ENCODE measurements at regions not wholly inside any gene's neighbourhood (a gene's known extent, or its start where the extent isn't known, plus 50 kb on each side); places are given as distances from the start of the nearest gene placed in this dataset.
"Not testable (repeated sequence)": the region's sequence is repeated elsewhere in the genome, so short reads cannot be mapped to it uniquely, and the experiment has no call there.

DNA sequence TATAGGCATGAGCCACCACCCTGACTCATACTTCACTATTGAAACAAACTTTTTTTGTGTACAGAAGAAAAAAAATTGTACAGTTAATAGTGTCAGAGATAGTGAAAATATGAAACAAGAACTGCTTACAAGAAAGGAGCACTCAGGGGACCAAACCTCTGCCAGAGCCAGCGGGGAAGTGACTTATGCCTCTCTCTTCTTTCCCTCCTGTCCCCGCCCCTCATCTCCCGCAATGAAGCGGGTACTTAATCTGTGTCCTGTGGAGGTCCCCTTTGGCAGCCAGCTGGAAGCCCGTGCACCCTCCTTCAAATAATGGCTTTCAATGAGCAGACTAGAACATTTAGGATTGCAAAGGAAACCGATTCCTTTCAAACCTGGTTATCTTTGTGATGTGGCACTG, 51.5 kb downstream of the PPIAL4A start:
- not testable (repeated sequence) for H3K27ac ChIP-seq (ENCODE audit: low read length); H3K4me1 ChIP-seq (ENCODE audit: control insufficient read depth in 1 of 2, insufficient read depth in 2 of 2, low read length in 2 of 2); H3K36me3 ChIP-seq (ENCODE audit: control insufficient read depth in 1 of 2, insufficient read depth in 2 of 2, low read length in 2 of 2); H3K9me3 ChIP-seq (ENCODE audit: control insufficient read depth in 1 of 2, low read length in 2 of 2); H3K4me3 ChIP-seq (ENCODE audit: low read depth in 1 of 2, low read length in 2 of 2); H3K27me3 ChIP-seq (ENCODE audit: low read depth, low read length)

DNA sequence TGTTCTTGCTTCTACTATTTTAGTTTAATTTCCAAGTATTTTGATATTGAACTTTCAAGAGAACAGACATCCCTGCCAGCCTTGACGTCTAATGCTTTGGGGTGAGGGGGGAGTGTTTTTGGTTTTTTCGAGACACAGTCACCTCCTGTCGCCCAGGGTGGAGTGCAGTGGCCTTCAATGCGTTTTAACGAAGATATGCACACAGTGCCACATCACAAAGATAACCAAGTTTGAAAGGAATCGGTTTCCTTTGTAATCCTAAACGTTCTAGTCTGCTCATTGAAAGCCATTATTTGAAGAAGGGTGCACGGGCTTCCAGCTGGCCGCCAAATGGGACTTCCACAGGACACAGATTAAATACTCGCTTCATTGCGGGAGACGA, 52.3 kb downstream of the PPIAL4A start:
- H3K27me3 ChIP-seq (ENCODE audit: low read depth, low read length); H3K36me3 ChIP-seq (ENCODE audit: control insufficient read depth in 1 of 2, insufficient read depth in 2 of 2, low read length in 2 of 2); H3K27ac ChIP-seq (ENCODE audit: low read length); H3K4me1 ChIP-seq (ENCODE audit: control insufficient read depth in 1 of 2, insufficient read depth in 2 of 2, low read length in 2 of 2); H3K9me3 ChIP-seq (ENCODE audit: control insufficient read depth in 1 of 2, low read length in 2 of 2): not testable (repeated sequence)
- H3K4me3 ChIP-seq (ENCODE audit: low read depth in 1 of 2, low read length in 2 of 2) = peak overlapping the region; percentile 44 to 54

DNA sequence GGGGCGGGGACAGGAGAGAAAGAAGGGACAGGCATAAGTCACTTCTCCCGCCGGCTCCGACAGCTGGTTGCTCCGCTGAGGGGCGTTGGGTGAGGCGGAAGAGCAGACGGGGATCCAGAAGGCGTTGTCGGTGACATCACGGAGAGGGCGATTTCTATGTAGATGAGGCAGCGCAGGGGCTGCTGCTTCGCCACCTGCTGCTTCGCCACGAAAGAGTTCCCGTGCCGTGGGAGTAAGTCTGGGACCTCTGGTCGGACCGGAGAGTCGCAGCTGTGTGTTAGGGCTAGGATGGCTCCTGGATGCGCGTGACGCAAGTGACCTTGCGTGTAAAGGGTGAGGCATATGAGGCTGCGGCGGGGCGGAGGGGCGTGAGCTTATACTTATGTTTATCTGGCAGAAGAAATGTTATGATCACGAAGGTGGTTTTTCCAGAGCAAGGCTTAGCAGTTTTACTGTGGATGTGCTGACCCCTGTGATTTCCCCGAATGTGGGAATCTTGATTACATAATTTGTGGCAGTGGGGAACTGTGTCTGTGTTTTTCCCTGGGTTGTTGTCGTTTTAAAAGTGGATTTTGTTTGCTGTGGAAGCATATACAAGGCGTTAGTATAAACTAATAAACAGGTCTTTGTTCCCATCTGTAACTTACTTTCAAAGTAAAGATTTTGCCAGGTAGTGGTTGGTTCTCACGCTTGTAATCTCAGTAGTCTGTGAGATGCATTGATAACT, 52.8 kb downstream of the PPIAL4A start:
- not testable (repeated sequence) for H3K27me3 ChIP-seq (ENCODE audit: low read depth, low read length); H3K4me1 ChIP-seq (ENCODE audit: control insufficient read depth in 1 of 2, insufficient read depth in 2 of 2, low read length in 2 of 2); H3K36me3 ChIP-seq (ENCODE audit: control insufficient read depth in 1 of 2, insufficient read depth in 2 of 2, low read length in 2 of 2); H3K9me3 ChIP-seq (ENCODE audit: control insufficient read depth in 1 of 2, low read length in 2 of 2); H3K27ac ChIP-seq (ENCODE audit: low read length)
- H3K4me3 ChIP-seq (ENCODE audit: low read depth in 1 of 2, low read length in 2 of 2) = peak overlapping the region; percentile 44 to 54

DNA sequence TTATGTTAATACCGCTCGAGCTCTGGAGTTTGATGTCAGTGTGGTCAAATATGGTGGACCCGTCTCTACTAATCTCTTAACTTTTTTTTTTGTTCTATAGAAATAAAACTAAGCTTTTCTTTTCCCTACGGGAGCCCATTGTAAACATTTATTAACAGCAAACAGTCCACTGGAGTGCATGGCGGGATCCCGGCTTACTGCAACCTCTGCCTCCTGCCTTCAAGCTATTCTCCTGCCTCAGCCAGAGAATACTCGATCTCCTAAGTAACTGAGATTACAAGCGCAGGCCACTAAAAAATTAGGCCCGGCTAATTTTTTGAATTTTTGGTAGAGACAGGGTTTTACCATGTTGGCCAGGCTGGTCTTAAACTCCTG, 53.4 kb downstream of the PPIAL4A start:
- H3K4me1 ChIP-seq (ENCODE audit: control insufficient read depth in 1 of 2, insufficient read depth in 2 of 2, low read length in 2 of 2); H3K4me3 ChIP-seq (ENCODE audit: low read depth in 1 of 2, low read length in 2 of 2); H3K9me3 ChIP-seq (ENCODE audit: control insufficient read depth in 1 of 2, low read length in 2 of 2); H3K27me3 ChIP-seq (ENCODE audit: low read depth, low read length); H3K36me3 ChIP-seq (ENCODE audit: control insufficient read depth in 1 of 2, insufficient read depth in 2 of 2, low read length in 2 of 2); H3K27ac ChIP-seq (ENCODE audit: low read length): not testable (repeated sequence)

DNA sequence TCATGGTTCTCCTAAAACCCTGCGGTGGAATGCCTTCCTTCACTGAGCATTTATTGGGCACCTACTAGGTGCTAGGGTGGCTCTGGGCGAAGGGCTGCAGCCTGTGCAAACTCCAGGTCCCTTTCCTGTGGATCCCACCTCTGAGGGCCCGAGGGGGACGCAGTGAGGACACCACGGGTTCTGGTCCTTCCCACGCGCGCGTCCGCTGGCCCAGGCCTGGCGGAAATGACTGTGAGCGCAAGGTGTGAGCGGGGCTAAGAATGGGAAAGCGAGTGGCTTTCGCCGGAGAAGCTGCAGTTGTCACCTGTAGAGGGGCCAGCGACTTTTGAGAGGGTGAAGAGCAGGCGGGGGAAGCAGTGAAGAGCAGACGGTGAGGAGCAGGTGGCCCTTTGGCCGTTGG, 55.1 kb downstream of the PPIAL4A start:
- not testable (repeated sequence) for H3K4me1 ChIP-seq (ENCODE audit: control insufficient read depth in 1 of 2, insufficient read depth in 2 of 2, low read length in 2 of 2); H3K36me3 ChIP-seq (ENCODE audit: control insufficient read depth in 1 of 2, insufficient read depth in 2 of 2, low read length in 2 of 2); H3K9me3 ChIP-seq (ENCODE audit: control insufficient read depth in 1 of 2, low read length in 2 of 2); H3K27me3 ChIP-seq (ENCODE audit: low read depth, low read length); H3K27ac ChIP-seq (ENCODE audit: low read length); H3K4me3 ChIP-seq (ENCODE audit: low read depth in 1 of 2, low read length in 2 of 2)

DNA sequence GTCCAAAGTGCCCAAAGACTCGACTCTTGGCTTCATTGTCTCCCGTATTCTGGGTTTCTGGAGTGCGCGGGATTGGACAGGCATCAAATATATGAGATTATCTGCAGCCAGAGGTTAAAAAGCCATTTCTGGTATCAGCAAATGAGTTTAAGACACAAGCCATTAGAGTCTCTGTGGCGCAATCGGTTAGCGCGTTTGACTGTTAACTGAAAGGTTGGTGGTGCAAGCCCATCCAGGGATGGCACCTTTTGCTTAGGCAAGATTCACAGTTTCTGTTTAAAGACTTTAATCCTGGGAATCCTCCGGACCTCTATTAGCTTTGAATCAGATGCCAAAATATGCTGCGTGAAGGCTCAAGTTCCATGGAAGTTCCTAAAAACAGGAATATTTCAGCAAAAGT, 55.6 kb downstream of the PPIAL4A start:
- H3K27ac ChIP-seq (ENCODE audit: low read length); H3K4me1 ChIP-seq (ENCODE audit: control insufficient read depth in 1 of 2, insufficient read depth in 2 of 2, low read length in 2 of 2): not testable (repeated sequence)

DNA sequence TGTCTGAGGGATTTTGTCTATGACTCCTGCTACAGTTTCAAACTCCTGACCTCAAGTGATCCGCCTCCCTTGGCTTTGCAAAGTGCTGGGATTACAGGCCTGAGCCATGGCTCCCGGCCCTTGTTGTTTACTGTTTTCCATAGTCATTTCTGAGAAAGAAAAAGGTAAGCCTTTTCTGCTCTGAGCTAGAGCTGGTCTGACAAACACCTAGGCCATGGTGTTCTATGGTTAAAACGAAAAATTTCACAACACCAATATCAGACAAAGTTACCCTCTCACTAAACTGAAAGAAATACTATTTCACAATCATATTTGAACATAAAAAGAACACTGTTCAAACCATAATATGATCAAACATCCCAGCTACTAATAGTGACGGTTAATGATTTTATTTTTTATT, 57.5 kb downstream of the PPIAL4A start:
- not testable (repeated sequence) for H3K27ac ChIP-seq (ENCODE audit: low read length); H3K9me3 ChIP-seq (ENCODE audit: control insufficient read depth in 1 of 2, low read length in 2 of 2); H3K36me3 ChIP-seq (ENCODE audit: control insufficient read depth in 1 of 2, insufficient read depth in 2 of 2, low read length in 2 of 2); H3K4me3 ChIP-seq (ENCODE audit: low read depth in 1 of 2, low read length in 2 of 2); H3K27me3 ChIP-seq (ENCODE audit: low read depth, low read length); H3K4me1 ChIP-seq (ENCODE audit: control insufficient read depth in 1 of 2, insufficient read depth in 2 of 2, low read length in 2 of 2)

More for the DNA sequence above, 55.6 kb downstream of the PPIAL4A start:
- H3K9me3 ChIP-seq (ENCODE audit: control insufficient read depth in 1 of 2, low read length in 2 of 2); H3K4me3 ChIP-seq (ENCODE audit: low read depth in 1 of 2, low read length in 2 of 2); H3K27me3 ChIP-seq (ENCODE audit: low read depth, low read length); H3K36me3 ChIP-seq (ENCODE audit: control insufficient read depth in 1 of 2, insufficient read depth in 2 of 2, low read length in 2 of 2): not testable (repeated sequence)

DNA sequence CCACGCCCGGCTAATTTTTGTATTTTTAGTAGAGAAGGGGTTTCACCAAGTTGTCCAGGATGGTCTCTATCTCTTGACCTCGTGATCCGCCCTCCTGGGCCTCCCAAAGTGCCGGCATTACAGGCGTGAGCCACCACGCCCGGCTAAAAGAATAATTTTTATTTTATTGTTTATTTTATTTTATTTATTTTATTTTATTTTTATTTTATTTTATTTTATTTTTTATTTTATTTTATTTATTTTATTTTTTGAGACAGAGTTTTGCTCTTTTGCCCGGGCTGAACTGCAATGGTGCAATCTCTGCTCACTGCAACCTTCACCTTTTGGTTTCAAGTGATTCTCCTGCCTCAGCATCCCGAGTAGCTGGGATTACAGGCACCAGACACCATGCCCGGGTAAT, 60.2 kb downstream of the PPIAL4A start:
- not testable (repeated sequence) for H3K27ac ChIP-seq (ENCODE audit: low read length); H3K27me3 ChIP-seq (ENCODE audit: low read depth, low read length); H3K9me3 ChIP-seq (ENCODE audit: control insufficient read depth in 1 of 2, low read length in 2 of 2); H3K4me3 ChIP-seq (ENCODE audit: low read depth in 1 of 2, low read length in 2 of 2); H3K36me3 ChIP-seq (ENCODE audit: control insufficient read depth in 1 of 2, insufficient read depth in 2 of 2, low read length in 2 of 2); H3K4me1 ChIP-seq (ENCODE audit: control insufficient read depth in 1 of 2, insufficient read depth in 2 of 2, low read length in 2 of 2)

DNA sequence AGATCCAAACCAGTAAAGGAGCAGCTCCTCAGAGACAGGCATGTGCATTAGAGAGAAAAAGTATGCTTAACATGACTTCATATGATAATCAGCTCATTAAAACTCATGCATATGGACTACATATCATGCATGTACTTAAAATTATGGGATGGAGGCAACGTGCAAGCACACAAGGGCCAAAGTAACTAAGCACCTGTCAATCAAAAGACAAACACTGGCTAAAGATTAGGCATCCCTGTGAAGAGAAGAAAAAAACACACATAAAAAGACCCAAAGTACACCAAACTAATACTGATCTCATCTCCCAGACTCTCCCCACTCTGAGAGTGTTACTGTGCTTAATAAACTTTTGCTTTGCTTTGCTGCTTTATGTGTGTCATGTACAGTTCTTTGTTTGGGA, 61.1 kb downstream of the PPIAL4A start:
- not testable (repeated sequence) for H3K36me3 ChIP-seq (ENCODE audit: control insufficient read depth in 1 of 2, insufficient read depth in 2 of 2, low read length in 2 of 2); H3K27ac ChIP-seq (ENCODE audit: low read length); H3K27me3 ChIP-seq (ENCODE audit: low read depth, low read length); H3K4me1 ChIP-seq (ENCODE audit: control insufficient read depth in 1 of 2, insufficient read depth in 2 of 2, low read length in 2 of 2); H3K9me3 ChIP-seq (ENCODE audit: control insufficient read depth in 1 of 2, low read length in 2 of 2); H3K4me3 ChIP-seq (ENCODE audit: low read depth in 1 of 2, low read length in 2 of 2)

DNA sequence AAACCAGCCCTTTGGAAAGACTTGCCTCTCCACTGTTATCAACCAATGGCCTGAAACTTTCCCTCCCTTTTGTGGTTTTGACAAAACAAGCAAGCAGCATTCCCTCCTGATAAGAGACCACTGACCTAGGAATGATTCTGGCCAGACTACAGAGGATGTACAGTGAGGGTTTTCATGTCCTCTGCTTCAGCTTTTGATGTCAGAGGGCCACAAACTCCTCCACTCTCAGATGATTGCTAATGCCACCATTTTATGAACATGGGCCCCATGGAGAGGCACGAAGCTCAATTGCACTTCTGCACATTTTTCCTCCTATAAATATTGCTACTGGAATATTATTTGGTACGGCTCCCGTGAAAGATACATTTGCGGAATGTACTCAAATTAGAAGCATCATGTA, 61.5 kb downstream of the PPIAL4A start:
- H3K36me3 ChIP-seq (ENCODE audit: control insufficient read depth in 1 of 2, insufficient read depth in 2 of 2, low read length in 2 of 2); H3K27me3 ChIP-seq (ENCODE audit: low read depth, low read length); H3K27ac ChIP-seq (ENCODE audit: low read length); H3K9me3 ChIP-seq (ENCODE audit: control insufficient read depth in 1 of 2, low read length in 2 of 2); H3K4me1 ChIP-seq (ENCODE audit: control insufficient read depth in 1 of 2, insufficient read depth in 2 of 2, low read length in 2 of 2); H3K4me3 ChIP-seq (ENCODE audit: low read depth in 1 of 2, low read length in 2 of 2): not testable (repeated sequence)

DNA sequence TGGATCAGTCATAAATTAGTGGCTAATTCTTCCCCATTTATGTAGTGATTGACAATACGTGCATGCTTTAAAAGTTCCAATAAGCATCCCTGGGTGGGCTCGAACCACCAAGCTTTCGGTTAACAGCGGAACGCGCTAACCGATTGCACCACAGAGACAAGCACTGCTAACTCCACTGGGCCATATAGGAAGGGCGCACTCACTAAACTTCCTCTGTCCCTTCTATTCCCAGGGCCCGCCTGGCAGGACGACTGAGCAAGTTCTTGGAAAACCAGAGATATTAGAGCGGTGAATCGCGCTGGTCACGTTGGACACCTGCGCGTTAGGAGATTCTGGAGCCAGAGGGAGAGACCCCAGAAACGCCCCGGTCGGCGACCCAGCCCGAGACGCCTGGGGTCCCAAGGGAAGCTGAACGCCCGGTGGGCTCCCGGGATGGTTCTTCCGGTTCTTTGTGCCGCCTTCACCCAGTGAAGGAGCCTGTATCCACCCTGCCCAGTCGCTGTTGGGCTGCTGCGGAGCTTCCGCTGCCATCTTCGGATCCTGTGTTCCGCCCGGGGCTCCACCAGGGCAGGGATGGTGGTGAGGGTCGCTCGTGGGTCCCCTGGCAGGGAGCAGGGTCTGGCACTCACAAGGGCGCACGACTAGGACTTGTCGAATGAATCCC, 62.8 kb downstream of the PPIAL4A start:
- H3K36me3 ChIP-seq (ENCODE audit: control insufficient read depth in 1 of 2, insufficient read depth in 2 of 2, low read length in 2 of 2); H3K4me1 ChIP-seq (ENCODE audit: control insufficient read depth in 1 of 2, insufficient read depth in 2 of 2, low read length in 2 of 2); H3K27ac ChIP-seq (ENCODE audit: low read length); H3K4me3 ChIP-seq (ENCODE audit: low read depth in 1 of 2, low read length in 2 of 2); H3K9me3 ChIP-seq (ENCODE audit: control insufficient read depth in 1 of 2, low read length in 2 of 2); H3K27me3 ChIP-seq (ENCODE audit: low read depth, low read length): not testable (repeated sequence)

DNA sequence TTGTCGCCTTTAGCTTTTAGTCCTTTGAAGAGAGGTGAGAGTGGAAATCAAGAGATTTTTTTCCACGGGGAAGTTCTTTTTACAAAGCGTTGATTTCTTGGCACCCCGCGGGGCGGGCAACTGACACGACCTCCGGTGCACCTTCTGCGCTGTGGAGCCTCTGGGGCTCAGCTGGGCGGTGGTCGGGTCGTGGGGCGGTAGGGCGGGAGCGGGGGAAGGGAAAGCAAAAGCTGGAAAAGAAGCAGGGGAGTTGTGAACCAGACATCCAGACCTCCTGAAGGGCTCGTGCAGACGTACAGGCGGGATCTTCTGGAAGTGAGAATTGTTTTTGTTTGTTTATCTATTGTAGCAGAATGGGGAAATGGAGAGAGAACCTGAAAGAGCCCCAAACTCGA, 63.3 kb downstream of the PPIAL4A start:
- not testable (repeated sequence) for H3K27me3 ChIP-seq (ENCODE audit: low read depth, low read length); H3K27ac ChIP-seq (ENCODE audit: low read length); H3K36me3 ChIP-seq (ENCODE audit: control insufficient read depth in 1 of 2, insufficient read depth in 2 of 2, low read length in 2 of 2); H3K4me1 ChIP-seq (ENCODE audit: control insufficient read depth in 1 of 2, insufficient read depth in 2 of 2, low read length in 2 of 2); H3K4me3 ChIP-seq (ENCODE audit: low read depth in 1 of 2, low read length in 2 of 2); H3K9me3 ChIP-seq (ENCODE audit: control insufficient read depth in 1 of 2, low read length in 2 of 2)
